Endothelial cell of umbilical vein (primary cell): ENCODE measurements at regions not wholly inside any gene's neighbourhood (a gene's known extent, or its start where the extent isn't known, plus 50 kb on each side); places are given as distances from the start of the nearest gene placed in this dataset.

Source experiments
- BruUV-seq: library from RNA; stranded (reverse); fragments of 400-500 nt; replicated peaks from 2 replicates; lab custom pipeline; 2021; lab: Mats Ljungman, UMichigan
- CTCF ChIA-PET: fragments of 300-600, 350-600 bp; sonication (Branson Sonifier 250); formaldehyde crosslinking; loops from one replicate; lab custom pipeline; 2021; ENCODE audit warnings: antibody characterized with exemption, inconsistent platforms; lab: Charles Lee
- POLR2A ChIA-PET: fragments of 300-600, 350-600 bp; sonication (Branson Sonifier 250); formaldehyde crosslinking; loops from one replicate; lab custom pipeline; 2021; ENCODE audit warnings: antibody characterized with exemption, inconsistent platforms; lab: Charles Lee
- DNase-seq: peaks from one replicate; pipeline ENCODE4 v3.0.0-alpha.2; 2011; ENCODE audit warnings: low read depth, low spot score
- FAIRE-seq: peaks from 2 replicates; lab custom pipeline; 2011; peaks lifted over from hg19 to GRCh38; lab: Jason Lieb, UNC
- H2AFZ ChIP-seq: 2 replicates; pipeline ENCODE4 v1.6.0; 2012; ENCODE audit warnings: low read depth, low read length, control low read depth, inconsistent platforms
- H3K27ac ChIP-seq: 2 replicates; pipeline ENCODE4 v1.5.1; 2011; ENCODE audit warnings: low read depth, mild to moderate bottlenecking, control low read depth, low read length, moderate library complexity; ENCODE audit not compliant: insufficient read depth
- H3K27me3 ChIP-seq, 2 experiments: 2 replicates each; pipeline versions ENCODE4 v1.6.0 to v1.6.1; 2011; ENCODE audit warnings: low read length in 2 of 2, mixed read lengths in 1 of 2; ENCODE audit not compliant: control insufficient read depth in 2 of 2, insufficient read depth in 2 of 2
- H3K36me3 ChIP-seq, 2 experiments: 2 replicates in 1 of 2; 3 replicates in 1 of 2; pipeline ENCODE4 v1.5.1; 2011; ENCODE audit warnings: low read length in 2 of 2, mild to moderate bottlenecking in 1 of 2, moderate library complexity in 1 of 2; ENCODE audit not compliant: control insufficient read depth in 2 of 2, insufficient read depth in 2 of 2; ENCODE audit errors: extremely low read depth in 1 of 2
- H3K4me1 ChIP-seq: 3 replicates; pipeline ENCODE4 v1.5.1; 2011; ENCODE audit warnings: mild to moderate bottlenecking, low read length; ENCODE audit not compliant: control insufficient read depth, insufficient read depth; ENCODE audit errors: extremely low read depth
- H3K4me2 ChIP-seq: 2 replicates; pipeline ENCODE4 v1.6.1; 2011; ENCODE audit warnings: low read length, control low read depth, mixed read lengths; ENCODE audit not compliant: insufficient read depth
- H3K4me3 ChIP-seq, 3 experiments: fragments of 200-600 bp in 1 of 3; sonication (generic), shearing (Covaris generic) in 1 of 3; replicated peaks in 1 of 3; 2 replicates each; pipeline ENCODE4 v1.5.1; 2011 to 2016; ENCODE audit warnings: control low read depth in 3 of 3, low read length in 3 of 3, mild to moderate bottlenecking in 2 of 3, inconsistent platforms in 1 of 3, low read depth in 1 of 3, moderate library complexity in 1 of 3; ENCODE audit not compliant: insufficient read depth in 1 of 3
- H3K79me2 ChIP-seq: 2 replicates; pipeline ENCODE4 v1.6.0; 2012; ENCODE audit warnings: low read length, inconsistent platforms; ENCODE audit not compliant: control insufficient read depth, insufficient read depth
- H3K9ac ChIP-seq: replicated peaks from 2 replicates; pipeline ENCODE3; 2011; ENCODE audit warnings: low read length, control low read depth; ENCODE audit not compliant: insufficient read depth; ENCODE audit errors: extremely low read depth
- H3K9me1 ChIP-seq: replicated peaks from 3 replicates; pipeline ENCODE4 v1.6.0; 2011; ENCODE audit warnings: mild to moderate bottlenecking, low read length; ENCODE audit not compliant: control insufficient read depth, insufficient read depth; ENCODE audit errors: extremely low read depth
- H3K9me3 ChIP-seq: replicated peaks from 2 replicates; pipeline ENCODE4 v1.5.1; 2012; ENCODE audit warnings: low read length, inconsistent platforms; ENCODE audit not compliant: control insufficient read depth, insufficient read depth
- H4K20me1 ChIP-seq: replicated peaks from 2 replicates; pipeline ENCODE3; 2011; ENCODE audit warnings: mild to moderate bottlenecking, low read length; ENCODE audit not compliant: control insufficient read depth, insufficient read depth; ENCODE audit errors: extremely low read depth
- CTCF ChIP-seq, 2 donors: IDR thresholded peaks; 1 replicate in 1 of 2; 2 replicates in 1 of 2; pipeline ENCODE4 v1.5.1; 2011; ENCODE audit warnings: low read length in 2 of 2, mild to moderate bottlenecking in 2 of 2, moderate library complexity in 2 of 2, control low read depth in 1 of 2, inconsistent platforms in 1 of 2, low read depth in 1 of 2; ENCODE audit not compliant: insufficient read depth in 1 of 2; ENCODE audit errors: extremely low read depth in 1 of 2
- EZH2 ChIP-seq: IDR thresholded peaks from 2 replicates; pipeline ENCODE4 v1.6.1; 2012; ENCODE audit warnings: borderline replicate concordance, low read depth, mild to moderate bottlenecking, moderate library complexity, low read length, inconsistent platforms; ENCODE audit not compliant: severe bottlenecking
- GATA2 ChIP-seq: IDR thresholded peaks from 2 replicates; pipeline ENCODE4 v1.7.0; 2011; ENCODE audit warnings: low read depth, mild to moderate bottlenecking, moderate library complexity, mixed read lengths, low read length; ENCODE audit not compliant: insufficient read length, insufficient read depth
- JUN ChIP-seq: IDR thresholded peaks from 2 replicates; pipeline ENCODE4 v1.6.1; 2011; ENCODE audit warnings: borderline replicate concordance, low read depth; ENCODE audit not compliant: insufficient read length, insufficient read depth
- POLR2A ChIP-seq: IDR thresholded peaks from 2 replicates; pipeline ENCODE4 v1.6.1; 2012; ENCODE audit warnings: low read depth, mild to moderate bottlenecking, control low read depth, low read length
- POLR2AphosphoS5 ChIP-seq: IDR thresholded peaks from 2 replicates; pipeline ENCODE4 v1.6.1; 2012; ENCODE audit warnings: low read depth, mild to moderate bottlenecking, control low read depth, low read length, moderate library complexity; ENCODE audit not compliant: insufficient read depth
- dilution Hi-C: fragments of 300-500 bp; cut with MboI; formaldehyde crosslinking; loops from one replicate; pipeline ENCODE4 v1.15.0; 2019; ENCODE audit warnings: low sequenced_read_pairs; ENCODE audit not compliant: extremely low pct_ligation_motif_present
- intact Hi-C: fragments of 100-400 bp; cut with micrococcal nuclease; formaldehyde crosslinking; loops from one replicate; pipeline ENCODE4 v1.10.0; 2022
- TF ChIP-seq, protein P1 (sequence below): IDR thresholded peaks from 2 replicates; pipeline ENCODE4 v1.6.1; 2011; ENCODE audit not compliant: insufficient read depth, insufficient read length

- TF ChIP-seq CTCF (IDR thresholded peaks at IDR 0.05; ENCODE audit: extremely low read depth in 1 of 2, insufficient read depth in 1 of 2, low read depth in 1 of 2, low read length in 2 of 2) (no peak), JUN (no peak), GATA2 (no peak), POLR2AphosphoS5 (no peak)
- TF ChIP-seq, protein P1, sequence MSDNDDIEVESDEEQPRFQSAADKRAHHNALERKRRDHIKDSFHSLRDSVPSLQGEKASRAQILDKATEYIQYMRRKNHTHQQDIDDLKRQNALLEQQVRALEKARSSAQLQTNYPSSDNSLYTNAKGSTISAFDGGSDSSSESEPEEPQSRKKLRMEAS: no peak
- ChIA-PET CTCF (no interaction called here), POLR2A (no interaction called here)
- Histone ChIP-seq H3K27me3 (no peaks in the 10 kb centered on the region), H3K79me2 (no peaks in the 10 kb centered on the region), H3K9me3 (no peaks in the 10 kb centered on the region), H3K9me1 (no peaks in the 10 kb centered on the region), H3K36me3 (no peaks in the 10 kb centered on the region), H3K4me2 (no peak overlapping the region), H3K4me3 (no peak overlapping the region), H4K20me1 (no peaks in the 10 kb centered on the region), H3K9ac (no peak overlapping the region), H3K4me1 (no peaks in the 10 kb centered on the region), H3K27ac (no peak overlapping the region), H2AFZ (no peak overlapping the region)
- DNase-seq (no peak), FAIRE-seq (no peak)
- BruUV-seq: no TSS peak
- dilution Hi-C loops: no loop called here
- intact Hi-C loops: no loop called here
Observed at GRCh38 chr6:145475794-145476396, 259.4 kb downstream of the EPM2A start.

DNA sequence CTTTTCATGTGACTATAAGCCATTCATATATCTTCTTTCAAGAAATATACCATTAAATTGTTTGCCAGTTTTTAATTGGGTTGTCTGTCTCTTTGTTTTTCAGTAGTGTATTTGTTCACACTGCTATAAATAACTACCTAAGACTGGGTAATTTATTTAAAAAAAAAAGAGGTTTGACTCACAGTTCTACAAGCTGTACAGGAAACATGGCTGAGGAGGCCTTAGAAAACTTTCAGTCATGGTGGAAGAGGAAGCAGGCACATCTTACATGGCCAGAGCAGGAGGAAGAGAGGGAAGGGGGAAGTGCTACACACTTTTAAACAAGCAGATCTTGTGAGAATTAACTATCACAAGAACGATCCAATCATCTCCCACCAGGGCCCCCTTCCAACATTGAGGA is 255.3 kb downstream of the EPM2A start:
- Histone ChIP-seq H3K9ac (no peak overlapping the region), H3K4me2 (no peak overlapping the region), H3K27me3 (no peaks in the 10 kb centered on the region), H3K4me3 (no peak overlapping the region), H3K9me1 (no peaks in the 10 kb centered on the region), H3K4me1 (no peaks in the 10 kb centered on the region), H3K36me3 (no peaks in the 10 kb centered on the region), H3K9me3 (no peaks in the 10 kb centered on the region), H3K79me2 (no peaks in the 10 kb centered on the region), H2AFZ (no peak overlapping the region), H3K27ac (no peak overlapping the region), H4K20me1 (no peaks in the 10 kb centered on the region)
- no peak for FAIRE-seq
- dilution Hi-C loops: no loop called here
- intact Hi-C loops: no loop called here
- ChIA-PET CTCF (interaction anchor here (1.3 kb wide), 1 partner anchor 9 kb away, joined by 4 read pairs; no protein-coding TSS in a partner anchor), POLR2A (no interaction called here)
- no peak for DNase-seq
- BruUV-seq: no TSS peak
- TF ChIP-seq POLR2A (no peak), POLR2AphosphoS5 (no peak), EZH2 (no peak)
